ENCODE measurements at regions not wholly inside any gene's neighbourhood (a gene's known extent, or its start where the extent isn't known, plus 50 kb on each side); places are given as distances from the start of the nearest gene placed in this dataset.
"Not testable (repeated sequence)": the region's sequence is repeated elsewhere in the genome, so short reads cannot be mapped to it uniquely, and the experiment has no call there.

GRCh38 chr1:120288814-120289600 is 112.7 kb upstream of the SEC22B start:
- H3K4me3 ChIP-seq (ENCODE audit: low read length); DNase-seq (ENCODE audit: low read depth): not testable (repeated sequence)

- H3K4me3 ChIP-seq (ENCODE audit: low read length); DNase-seq (ENCODE audit: low read depth): not testable (repeated sequence)
These were observed 111.8 kb upstream of the SEC22B start for GRCh38 chr1:120288167-120288566.

- not testable (repeated sequence) for H3K4me3 ChIP-seq (ENCODE audit: low read length); DNase-seq (ENCODE audit: low read depth)
These were observed 106.6 kb upstream of the SEC22B start for GRCh38 chr1:120282744-120283464.

- not testable (repeated sequence) for DNase-seq (ENCODE audit: low read depth); H3K4me3 ChIP-seq (ENCODE audit: low read length)
These were observed 101.9 kb upstream of the SEC22B start for GRCh38 chr1:120278259-120278610.

- not testable (repeated sequence) for H3K4me3 ChIP-seq (ENCODE audit: low read length); DNase-seq (ENCODE audit: low read depth)
These were observed 101.3 kb upstream of the SEC22B start for GRCh38 chr1:120277428-120278258.

- DNase-seq (ENCODE audit: low read depth); H3K4me3 ChIP-seq (ENCODE audit: low read length): not testable (repeated sequence)
These were observed 100.4 kb upstream of the SEC22B start for GRCh38 chr1:120276710-120277109.

GRCh38 chr1:120274438-120274837 is 98.1 kb upstream of the SEC22B start:
- not testable (repeated sequence) for H3K4me3 ChIP-seq (ENCODE audit: low read length); DNase-seq (ENCODE audit: low read depth)

GRCh38 chr1:120273363-120273762 is 97.0 kb upstream of the SEC22B start:
- DNase-seq (ENCODE audit: low read depth); H3K4me3 ChIP-seq (ENCODE audit: low read length): not testable (repeated sequence)

- DNase-seq (ENCODE audit: low read depth); H3K4me3 ChIP-seq (ENCODE audit: low read length): not testable (repeated sequence)
These were observed 95.9 kb upstream of the SEC22B start for GRCh38 chr1:120272242-120272641.

- not testable (repeated sequence) for DNase-seq (ENCODE audit: low read depth); H3K4me3 ChIP-seq (ENCODE audit: low read length)
These were observed 95.4 kb upstream of the SEC22B start for GRCh38 chr1:120271561-120272221.

GRCh38 chr1:120267894-120268551 is 91.7 kb upstream of the SEC22B start:
- DNase-seq (ENCODE audit: low read depth); H3K4me3 ChIP-seq (ENCODE audit: low read length): not testable (repeated sequence)

- DNase-seq (ENCODE audit: low read depth); H3K4me3 ChIP-seq (ENCODE audit: low read length): not testable (repeated sequence)
These were observed 88.2 kb upstream of the SEC22B start for GRCh38 chr1:120264564-120264963.

GRCh38 chr1:120262791-120263751 is 86.8 kb upstream of the SEC22B start:
- DNase-seq (ENCODE audit: low read depth); H3K4me3 ChIP-seq (ENCODE audit: low read length): not testable (repeated sequence)

- not testable (repeated sequence) for H3K4me3 ChIP-seq (ENCODE audit: low read length); DNase-seq (ENCODE audit: low read depth)
These were observed 81.4 kb upstream of the SEC22B start for GRCh38 chr1:120257778-120258105.

GRCh38 chr1:120257064-120257777 is 80.9 kb upstream of the SEC22B start:
- DNase-seq (ENCODE audit: low read depth); H3K4me3 ChIP-seq (ENCODE audit: low read length): not testable (repeated sequence)

- H3K4me3 ChIP-seq (ENCODE audit: low read length); DNase-seq (ENCODE audit: low read depth): not testable (repeated sequence)
These were observed 74.4 kb upstream of the SEC22B start for GRCh38 chr1:120250756-120251155.

GRCh38 chr1:120248726-120249427 is 72.6 kb upstream of the SEC22B start:
- not testable (repeated sequence) for DNase-seq (ENCODE audit: low read depth); H3K4me3 ChIP-seq (ENCODE audit: low read length)

Measured in retinal pigment epithelial cell (primary cell).